Neural progenitor cell (in vitro differentiated cells): ENCODE measurements at regions not wholly inside any gene's neighbourhood (a gene's known extent, or its start where the extent isn't known, plus 50 kb on each side); places are given as distances from the start of the nearest gene placed in this dataset.

Source experiments
- DNase-seq: peaks from one replicate; pipeline ENCODE4 v3.0.0-alpha.2; 2016; ENCODE audit warnings: low spot score
- H2AFZ ChIP-seq: fragments of 200-600 bp; sonication (generic); replicated peaks from 2 replicates; pipeline ENCODE4 v1.6.1; 2016; ENCODE audit warnings: antibody characterized with exemption
- H3F3A ChIP-seq: fragments of 200-600 bp; sonication (generic); 2 replicates; pipeline ENCODE4 v1.6.1; 2016; ENCODE audit warnings: antibody characterized with exemption, low read depth
- H3K27ac ChIP-seq: fragments of 200-600 bp; sonication (generic); 2 replicates; pipeline ENCODE4 v1.5.1; 2016; ENCODE audit warnings: mild to moderate bottlenecking
- H3K27me3 ChIP-seq: fragments of 200-600 bp; sonication (generic); 2 replicates; pipeline ENCODE4 v1.6.1; 2016; ENCODE audit warnings: mild to moderate bottlenecking, moderate library complexity
- H3K36me3 ChIP-seq: fragments of 200-600 bp; sonication (generic); 2 replicates; pipeline ENCODE4 v1.5.1; 2016
- H3K4me1 ChIP-seq: fragments of 200-600 bp; sonication (generic); 2 replicates; pipeline ENCODE4 v1.6.1; 2016; ENCODE audit warnings: mixed run types
- H3K4me2 ChIP-seq: fragments of 200-600 bp; sonication (generic); 2 replicates; pipeline ENCODE4 v1.6.1; 2016
- H3K4me3 ChIP-seq: fragments of 200-600 bp; sonication (generic); 2 replicates; pipeline ENCODE4 v1.5.1; 2016
- H3K79me2 ChIP-seq: fragments of 200-600 bp; sonication (generic); 2 replicates; pipeline ENCODE4 v1.6.1; 2016; ENCODE audit warnings: low read depth
- H3K9ac ChIP-seq: fragments of 200-600 bp; sonication (generic); 2 replicates; pipeline ENCODE4 v1.6.1; 2016
- H3K9me3 ChIP-seq: fragments of 200-600 bp; sonication (generic); 2 replicates; pipeline ENCODE4 v1.5.1; 2016; ENCODE audit warnings: low read depth
- H4K20me1 ChIP-seq: fragments of 200-600 bp; sonication (generic); 2 replicates; pipeline ENCODE4 v1.6.1; 2016; ENCODE audit warnings: low read depth
- H3K27ac Mint-ChIP-seq: 3 replicates; pipeline ENCODE4 v1.8.0; 2021; ENCODE audit warnings: mixed read lengths
- H3K27me3 Mint-ChIP-seq: 2 replicates; pipeline ENCODE4 v1.8.0; 2022; ENCODE audit warnings: low read depth, mild to moderate bottlenecking, inconsistent platforms, moderate library complexity, mixed read lengths; ENCODE audit not compliant: insufficient read depth
- H3K36me3 Mint-ChIP-seq: 3 replicates; pipeline ENCODE4 v1.8.0; 2021; ENCODE audit warnings: mixed read lengths
- H3K4me1 Mint-ChIP-seq: 3 replicates; pipeline ENCODE4 v1.8.0; 2021; ENCODE audit warnings: mixed read lengths
- H3K4me3 Mint-ChIP-seq: 3 replicates; pipeline ENCODE4 v1.8.0; 2021; ENCODE audit warnings: mild to moderate bottlenecking, moderate library complexity, mixed read lengths
- H3K9me3 Mint-ChIP-seq: 3 replicates; pipeline ENCODE4 v1.8.0; 2020; ENCODE audit warnings: mixed read lengths
- CTCF ChIP-seq: fragments of 200-600 bp; sonication (generic); IDR thresholded peaks from 2 replicates; pipeline ENCODE4 v1.5.1; 2017; ENCODE audit warnings: antibody characterized with exemption, mild to moderate bottlenecking
- EZH2 ChIP-seq: fragments of 200-600 bp; sonication (generic); IDR thresholded peaks from 2 replicates; pipeline ENCODE4 v1.6.1; 2017; ENCODE audit warnings: antibody characterized with exemption, mild to moderate bottlenecking, moderate library complexity
- EZH2phosphoT487 ChIP-seq: fragments of 200-600 bp; sonication (generic); IDR thresholded peaks from 2 replicates; pipeline ENCODE4 v1.6.1; 2017; ENCODE audit warnings: antibody characterized with exemption

- H3K27ac Mint-ChIP-seq = no peak overlapping the region
- TF ChIP-seq EZH2 (no peak), CTCF (no peak), EZH2phosphoT487 (no peak)
- Histone ChIP-seq H4K20me1 (no peaks in the 10 kb centered on the region), H3K27ac (no peak overlapping the region), H2AFZ (no peak overlapping the region), H3F3A (no peaks in the 10 kb centered on the region), H3K27me3 (no peaks in the 10 kb centered on the region), H3K79me2 (no peaks in the 10 kb centered on the region), H3K36me3 (no peaks in the 10 kb centered on the region), H3K4me3 (no peak overlapping the region), H3K9me3 (no peaks in the 10 kb centered on the region), H3K4me1 (no peaks in the 10 kb centered on the region), H3K9ac (no peak overlapping the region), H3K4me2 (no peak overlapping the region)
- no peaks in the 10 kb centered on the region for H3K36me3 Mint-ChIP-seq
- no peak overlapping the region for H3K4me3 Mint-ChIP-seq
- H3K27me3 Mint-ChIP-seq = peaks cover 5% of the 10 kb centered on the region
- no peaks in the 10 kb centered on the region for H3K4me1 Mint-ChIP-seq
- DNase-seq = no peak
- H3K9me3 Mint-ChIP-seq = peaks cover 3% of the 10 kb centered on the region
These were observed 236.7 kb downstream of the SOD2 start for GRCh38 chr6:159456349-159456748.

GRCh38 chr6:159455700-159456274 lies 237.3 kb downstream of the SOD2 start:
- Histone ChIP-seq H3K4me3 (no peak overlapping the region), H3K36me3 (no peaks in the 10 kb centered on the region)
- TF ChIP-seq EZH2 (no peak), CTCF (no peak), EZH2phosphoT487 (no peak)

GRCh38 chr6:159450815-159451465 lies 242.1 kb downstream of the SOD2 start:
- Mint-ChIP-seq H3K36me3 (no peaks in the 10 kb centered on the region), H3K9me3 (peaks cover 3% of the 10 kb centered on the region), H3K4me3 (no peak overlapping the region), H3K27me3 (peaks cover 10% of the 10 kb centered on the region), H3K27ac (no peak overlapping the region), H3K4me1 (no peaks in the 10 kb centered on the region)
- Histone ChIP-seq H3K27ac (no peak overlapping the region), H3K9me3 (no peaks in the 10 kb centered on the region), H3K4me2 (no peak overlapping the region), H4K20me1 (no peaks in the 10 kb centered on the region), H2AFZ (no peak overlapping the region), H3K4me1 (no peaks in the 10 kb centered on the region), H3F3A (no peaks in the 10 kb centered on the region), H3K27me3 (peaks cover 7% of the 10 kb centered on the region), H3K4me3 (no peak overlapping the region), H3K36me3 (no peaks in the 10 kb centered on the region), H3K9ac (no peak overlapping the region), H3K79me2 (no peaks in the 10 kb centered on the region)
- DNase-seq = no peak
- TF ChIP-seq EZH2phosphoT487 (no peak), EZH2 (no peak), CTCF (no peak)

More at GRCh38 chr6:159455700-159456274, 237.3 kb downstream of the SOD2 start:
- Mint-ChIP-seq H3K36me3 (no peaks in the 10 kb centered on the region), H3K27ac (no peak overlapping the region), H3K27me3 (peaks cover 5% of the 10 kb centered on the region), H3K4me1 (no peaks in the 10 kb centered on the region), H3K9me3 (peaks cover 3% of the 10 kb centered on the region), H3K4me3 (no peak overlapping the region)
- no peaks in the 10 kb centered on the region for H3K4me1 ChIP-seq
- H3F3A ChIP-seq = no peaks in the 10 kb centered on the region
- no peak overlapping the region for H3K27ac ChIP-seq
- H3K4me2 ChIP-seq = no peak overlapping the region
- no peak for DNase-seq
- H3K79me2 ChIP-seq = no peaks in the 10 kb centered on the region
- no peak overlapping the region for H2AFZ ChIP-seq
- no peaks in the 10 kb centered on the region for H4K20me1 ChIP-seq
- H3K9me3 ChIP-seq = no peaks in the 10 kb centered on the region
- H3K27me3 ChIP-seq = no peaks in the 10 kb centered on the region
- no peak overlapping the region for H3K9ac ChIP-seq
